Endothelial cell of umbilical vein (primary cell): ENCODE measurements at regions not wholly inside any gene's neighbourhood (a gene's known extent, or its start where the extent isn't known, plus 50 kb on each side); places are given as distances from the start of the nearest gene placed in this dataset.

Experiments
- BruUV-seq: library from RNA; stranded (reverse); fragments of 400-500 nt; replicated peaks from 2 replicates; lab custom pipeline; 2021; lab: Mats Ljungman, UMichigan
- CTCF ChIA-PET: fragments of 300-600, 350-600 bp; sonication (Branson Sonifier 250); formaldehyde crosslinking; loops from one replicate; lab custom pipeline; 2021; ENCODE audit warnings: antibody characterized with exemption, inconsistent platforms; lab: Charles Lee
- POLR2A ChIA-PET: fragments of 300-600, 350-600 bp; sonication (Branson Sonifier 250); formaldehyde crosslinking; loops from one replicate; lab custom pipeline; 2021; ENCODE audit warnings: antibody characterized with exemption, inconsistent platforms; lab: Charles Lee
- DNase-seq: peaks from one replicate; pipeline ENCODE4 v3.0.0-alpha.2; 2011; ENCODE audit warnings: low read depth, low spot score
- FAIRE-seq: peaks from 2 replicates; lab custom pipeline; 2011; peaks lifted over from hg19 to GRCh38; lab: Jason Lieb, UNC
- H2AFZ ChIP-seq: 2 replicates; pipeline ENCODE4 v1.6.0; 2012; ENCODE audit warnings: low read depth, low read length, control low read depth, inconsistent platforms
- H3K27ac ChIP-seq: 2 replicates; pipeline ENCODE4 v1.5.1; 2011; ENCODE audit warnings: low read depth, mild to moderate bottlenecking, control low read depth, low read length, moderate library complexity; ENCODE audit not compliant: insufficient read depth
- H3K27me3 ChIP-seq, 2 experiments: 2 replicates each; pipeline versions ENCODE4 v1.6.0 to v1.6.1; 2011; ENCODE audit warnings: low read length in 2 of 2, mixed read lengths in 1 of 2; ENCODE audit not compliant: control insufficient read depth in 2 of 2, insufficient read depth in 2 of 2
- H3K36me3 ChIP-seq, 2 experiments: 2 replicates in 1 of 2; 3 replicates in 1 of 2; pipeline ENCODE4 v1.5.1; 2011; ENCODE audit warnings: low read length in 2 of 2, mild to moderate bottlenecking in 1 of 2, moderate library complexity in 1 of 2; ENCODE audit not compliant: control insufficient read depth in 2 of 2, insufficient read depth in 2 of 2; ENCODE audit errors: extremely low read depth in 1 of 2
- H3K4me1 ChIP-seq: 3 replicates; pipeline ENCODE4 v1.5.1; 2011; ENCODE audit warnings: mild to moderate bottlenecking, low read length; ENCODE audit not compliant: control insufficient read depth, insufficient read depth; ENCODE audit errors: extremely low read depth
- H3K4me2 ChIP-seq: 2 replicates; pipeline ENCODE4 v1.6.1; 2011; ENCODE audit warnings: low read length, control low read depth, mixed read lengths; ENCODE audit not compliant: insufficient read depth
- H3K4me3 ChIP-seq, 3 experiments: fragments of 200-600 bp in 1 of 3; sonication (generic), shearing (Covaris generic) in 1 of 3; replicated peaks in 1 of 3; 2 replicates each; pipeline ENCODE4 v1.5.1; 2011 to 2016; ENCODE audit warnings: control low read depth in 3 of 3, low read length in 3 of 3, mild to moderate bottlenecking in 2 of 3, inconsistent platforms in 1 of 3, low read depth in 1 of 3, moderate library complexity in 1 of 3; ENCODE audit not compliant: insufficient read depth in 1 of 3
- H3K79me2 ChIP-seq: 2 replicates; pipeline ENCODE4 v1.6.0; 2012; ENCODE audit warnings: low read length, inconsistent platforms; ENCODE audit not compliant: control insufficient read depth, insufficient read depth
- H3K9ac ChIP-seq: replicated peaks from 2 replicates; pipeline ENCODE3; 2011; ENCODE audit warnings: low read length, control low read depth; ENCODE audit not compliant: insufficient read depth; ENCODE audit errors: extremely low read depth
- H3K9me1 ChIP-seq: replicated peaks from 3 replicates; pipeline ENCODE4 v1.6.0; 2011; ENCODE audit warnings: mild to moderate bottlenecking, low read length; ENCODE audit not compliant: control insufficient read depth, insufficient read depth; ENCODE audit errors: extremely low read depth
- H3K9me3 ChIP-seq: replicated peaks from 2 replicates; pipeline ENCODE4 v1.5.1; 2012; ENCODE audit warnings: low read length, inconsistent platforms; ENCODE audit not compliant: control insufficient read depth, insufficient read depth
- H4K20me1 ChIP-seq: replicated peaks from 2 replicates; pipeline ENCODE3; 2011; ENCODE audit warnings: mild to moderate bottlenecking, low read length; ENCODE audit not compliant: control insufficient read depth, insufficient read depth; ENCODE audit errors: extremely low read depth
- CTCF ChIP-seq, 2 donors: IDR thresholded peaks; 1 replicate in 1 of 2; 2 replicates in 1 of 2; pipeline ENCODE4 v1.5.1; 2011; ENCODE audit warnings: low read length in 2 of 2, mild to moderate bottlenecking in 2 of 2, moderate library complexity in 2 of 2, control low read depth in 1 of 2, inconsistent platforms in 1 of 2, low read depth in 1 of 2; ENCODE audit not compliant: insufficient read depth in 1 of 2; ENCODE audit errors: extremely low read depth in 1 of 2
- EZH2 ChIP-seq: IDR thresholded peaks from 2 replicates; pipeline ENCODE4 v1.6.1; 2012; ENCODE audit warnings: borderline replicate concordance, low read depth, mild to moderate bottlenecking, moderate library complexity, low read length, inconsistent platforms; ENCODE audit not compliant: severe bottlenecking
- FOS ChIP-seq: IDR thresholded peaks from 2 replicates; pipeline ENCODE4 v1.6.1; 2011; ENCODE audit warnings: mild to moderate bottlenecking, low read length, moderate library complexity, borderline replicate concordance; ENCODE audit not compliant: insufficient read depth
- GATA2 ChIP-seq: IDR thresholded peaks from 2 replicates; pipeline ENCODE4 v1.7.0; 2011; ENCODE audit warnings: low read depth, mild to moderate bottlenecking, moderate library complexity, mixed read lengths, low read length; ENCODE audit not compliant: insufficient read length, insufficient read depth
- JUN ChIP-seq: IDR thresholded peaks from 2 replicates; pipeline ENCODE4 v1.6.1; 2011; ENCODE audit warnings: borderline replicate concordance, low read depth; ENCODE audit not compliant: insufficient read length, insufficient read depth
- MAX ChIP-seq: IDR thresholded peaks from 2 replicates; pipeline ENCODE4 v1.6.1; 2011; ENCODE audit not compliant: insufficient read depth, insufficient read length
- MYC ChIP-seq: IDR thresholded peaks from one replicate; pipeline ENCODE4 v1.6.1; 2011; ENCODE audit warnings: mild to moderate bottlenecking, low read depth, low read length
- POLR2A ChIP-seq: IDR thresholded peaks from 2 replicates; pipeline ENCODE4 v1.6.1; 2012; ENCODE audit warnings: low read depth, mild to moderate bottlenecking, control low read depth, low read length
- POLR2AphosphoS5 ChIP-seq: IDR thresholded peaks from 2 replicates; pipeline ENCODE4 v1.6.1; 2012; ENCODE audit warnings: low read depth, mild to moderate bottlenecking, control low read depth, low read length, moderate library complexity; ENCODE audit not compliant: insufficient read depth
- dilution Hi-C: fragments of 300-500 bp; cut with MboI; formaldehyde crosslinking; loops from one replicate; pipeline ENCODE4 v1.15.0; 2019; ENCODE audit warnings: low sequenced_read_pairs; ENCODE audit not compliant: extremely low pct_ligation_motif_present
- intact Hi-C: fragments of 100-400 bp; cut with micrococcal nuclease; formaldehyde crosslinking; loops from one replicate; pipeline ENCODE4 v1.10.0; 2022

- Histone ChIP-seq H2AFZ (no peak overlapping the region), H3K9ac (no peak overlapping the region), H3K9me1 (no peaks in the 10 kb centered on the region), H4K20me1 (no peaks in the 10 kb centered on the region), H3K4me3 (no peak overlapping the region), H3K79me2 (no peaks in the 10 kb centered on the region), H3K27me3 (no peaks in the 10 kb centered on the region), H3K4me2 (no peak overlapping the region), H3K9me3 (no peaks in the 10 kb centered on the region), H3K4me1 (no peaks in the 10 kb centered on the region), H3K36me3 (no peaks in the 10 kb centered on the region), H3K27ac (no peak overlapping the region)
- no peak for DNase-seq
- BruUV-seq: no TSS peak
- dilution Hi-C loops: no loop called here
- no peak for FAIRE-seq
- intact Hi-C loops: no loop called here
- no peak for TF ChIP-seq MYC
- TF ChIP-seq FOS: no peak
- no peak for TF ChIP-seq CTCF (IDR thresholded peaks at IDR 0.05; ENCODE audit: extremely low read depth in 1 of 2, insufficient read depth in 1 of 2, low read depth in 1 of 2, low read length in 2 of 2)
- no peak for TF ChIP-seq POLR2AphosphoS5
- no peak for TF ChIP-seq GATA2
- no peak for TF ChIP-seq EZH2
- TF ChIP-seq POLR2A: no peak
- no peak for TF ChIP-seq JUN
- ChIA-PET POLR2A (no interaction called here), CTCF (no interaction called here)
Measured at GRCh38 chr2:209191139-209191538, 232.7 kb upstream of the MAP2 start.

GRCh38 chr2:209194717-209195116 is 229.1 kb upstream of the MAP2 start:
- no peak for TF ChIP-seq GATA2
- no peak for TF ChIP-seq MYC
- no peak for TF ChIP-seq FOS
- no peak for TF ChIP-seq POLR2AphosphoS5
- TF ChIP-seq JUN: no peak
- TF ChIP-seq EZH2: no peak
- no peak for TF ChIP-seq MAX
- TF ChIP-seq POLR2A: no peak
- TF ChIP-seq CTCF (IDR thresholded peaks at IDR 0.05; ENCODE audit: extremely low read depth in 1 of 2, insufficient read depth in 1 of 2, low read depth in 1 of 2, low read length in 2 of 2): no peak
- Histone ChIP-seq H3K27ac (no peak overlapping the region), H3K9ac (no peak overlapping the region), H3K4me1 (no peaks in the 10 kb centered on the region), H2AFZ (no peak overlapping the region), H3K36me3 (no peaks in the 10 kb centered on the region), H3K79me2 (no peaks in the 10 kb centered on the region), H3K4me2 (no peak overlapping the region), H3K9me3 (no peaks in the 10 kb centered on the region), H3K9me1 (no peaks in the 10 kb centered on the region), H4K20me1 (no peaks in the 10 kb centered on the region), H3K4me3 (no peak overlapping the region), H3K27me3 (no peaks in the 10 kb centered on the region)
- DNase-seq (no peak), FAIRE-seq (no peak)
- dilution Hi-C loops: no loop called here
- POLR2A ChIA-PET: no interaction called here
- CTCF ChIA-PET: no interaction called here
- intact Hi-C loops: no loop called here
- no TSS peak for BruUV-seq
